Astrocyte of the spinal cord (primary cell): ENCODE measurements at regions not wholly inside any gene's neighbourhood (a gene's known extent, or its start where the extent isn't known, plus 50 kb on each side); places are given as distances from the start of the nearest gene placed in this dataset.

Source experiments
- DNase-seq: peaks from one replicate; pipeline ENCODE4 v3.0.0; 2011; ENCODE audit warnings: low read depth, low spot score
- H3K4me3 ChIP-seq: 2 replicates; pipeline ENCODE4 v1.5.1; 2011; ENCODE audit warnings: low read depth, mild to moderate bottlenecking, low read length, moderate library complexity
- CTCF ChIP-seq: IDR thresholded peaks from 2 replicates; pipeline ENCODE4 v1.5.1; 2012; ENCODE audit warnings: low read depth, mild to moderate bottlenecking, low read length, inconsistent platforms
- in situ Hi-C: cut with HindIII; loops from 2 replicates; pipeline ENCODE4 v1.10.0; 2017; ENCODE audit warnings: low sequenced_read_pairs

- no peak for TF ChIP-seq CTCF
- in situ Hi-C loops, result no loop called here
- no peak for DNase-seq
- H3K4me3 ChIP-seq, result no peak overlapping the region
Observed at GRCh38 chrX:6890544-6891261, 256.8 kb upstream of the STS start.

- H3K4me3 ChIP-seq, result no peak overlapping the region
- DNase-seq, result no peak
- no peak for TF ChIP-seq CTCF
- in situ Hi-C loops, result no loop called here
Observed at GRCh38 chrX:6885909-6886308, 261.6 kb upstream of the STS start.

- no peak for TF ChIP-seq CTCF
- DNase-seq, result no peak
- H3K4me3 ChIP-seq, result no peak overlapping the region
- in situ Hi-C loops, result no loop called here
Observed at GRCh38 chrX:6885396-6885795, 262.1 kb upstream of the STS start.

- in situ Hi-C loops, result no loop called here
- no peak for DNase-seq
- no peak for TF ChIP-seq CTCF
- H3K4me3 ChIP-seq, result no peak overlapping the region
Observed at GRCh38 chrX:6861456-6861855, 286.1 kb upstream of the STS start.

- DNase-seq, result no peak
- TF ChIP-seq CTCF, result no peak
- no peak overlapping the region for H3K4me3 ChIP-seq
- in situ Hi-C loops, result no loop called here
Observed at GRCh38 chrX:6857749-6858148, 289.8 kb upstream of the STS start.

GRCh38 chrX:6856471-6856870 lies 291.0 kb upstream of the STS start:
- no peak for TF ChIP-seq CTCF
- DNase-seq, result no peak
- in situ Hi-C loops, result no loop called here

GRCh38 chrX:6852869-6853268 lies 294.6 kb upstream of the STS start:
- no peak for TF ChIP-seq CTCF
- no peak for DNase-seq
- H3K4me3 ChIP-seq, result no peak overlapping the region
- in situ Hi-C loops, result no loop called here

More at GRCh38 chrX:6856471-6856870, 291.0 kb upstream of the STS start:
- no peak overlapping the region for H3K4me3 ChIP-seq
